GM10266 (cell line): ENCODE measurements at regions not wholly inside any gene's neighbourhood (a gene's known extent, or its start where the extent isn't known, plus 50 kb on each side); places are given as distances from the start of the nearest gene placed in this dataset.

ENCODE experiments used
- DNase-seq: peaks from one replicate; pipeline ENCODE4 v3.0.0; 2012; ENCODE audit errors: extremely low spot score
- TF ChIP-seq, protein P1 (sequence below): IDR thresholded peaks from 2 replicates; pipeline ENCODE4 v1.5.1; 2012; ENCODE audit warnings: mild to moderate bottlenecking, low read depth; ENCODE audit not compliant: control insufficient read depth, insufficient read depth; ENCODE audit errors: missing control alignments

DNA sequence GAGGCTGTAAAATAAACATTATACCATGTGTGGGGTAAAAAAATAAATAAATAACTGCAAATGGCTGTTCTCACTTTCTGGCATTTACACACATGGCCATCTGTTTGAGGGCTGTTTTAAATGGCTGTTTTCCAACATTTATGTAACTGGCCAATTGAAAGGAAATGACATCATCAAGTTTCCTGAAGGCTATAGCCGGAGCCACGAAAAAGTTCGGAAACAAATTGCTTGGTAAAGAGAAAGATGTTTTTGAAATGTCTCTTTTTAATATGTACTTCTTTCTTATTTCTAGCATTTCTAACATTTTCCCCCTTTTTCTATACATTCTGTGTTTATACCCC is 95.4 kb upstream of the DAB2 start:
- TF ChIP-seq, protein P1, sequence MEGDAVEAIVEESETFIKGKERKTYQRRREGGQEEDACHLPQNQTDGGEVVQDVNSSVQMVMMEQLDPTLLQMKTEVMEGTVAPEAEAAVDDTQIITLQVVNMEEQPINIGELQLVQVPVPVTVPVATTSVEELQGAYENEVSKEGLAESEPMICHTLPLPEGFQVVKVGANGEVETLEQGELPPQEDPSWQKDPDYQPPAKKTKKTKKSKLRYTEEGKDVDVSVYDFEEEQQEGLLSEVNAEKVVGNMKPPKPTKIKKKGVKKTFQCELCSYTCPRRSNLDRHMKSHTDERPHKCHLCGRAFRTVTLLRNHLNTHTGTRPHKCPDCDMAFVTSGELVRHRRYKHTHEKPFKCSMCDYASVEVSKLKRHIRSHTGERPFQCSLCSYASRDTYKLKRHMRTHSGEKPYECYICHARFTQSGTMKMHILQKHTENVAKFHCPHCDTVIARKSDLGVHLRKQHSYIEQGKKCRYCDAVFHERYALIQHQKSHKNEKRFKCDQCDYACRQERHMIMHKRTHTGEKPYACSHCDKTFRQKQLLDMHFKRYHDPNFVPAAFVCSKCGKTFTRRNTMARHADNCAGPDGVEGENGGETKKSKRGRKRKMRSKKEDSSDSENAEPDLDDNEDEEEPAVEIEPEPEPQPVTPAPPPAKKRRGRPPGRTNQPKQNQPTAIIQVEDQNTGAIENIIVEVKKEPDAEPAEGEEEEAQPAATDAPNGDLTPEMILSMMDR: no peak
- DNase-seq: no peak

DNA sequence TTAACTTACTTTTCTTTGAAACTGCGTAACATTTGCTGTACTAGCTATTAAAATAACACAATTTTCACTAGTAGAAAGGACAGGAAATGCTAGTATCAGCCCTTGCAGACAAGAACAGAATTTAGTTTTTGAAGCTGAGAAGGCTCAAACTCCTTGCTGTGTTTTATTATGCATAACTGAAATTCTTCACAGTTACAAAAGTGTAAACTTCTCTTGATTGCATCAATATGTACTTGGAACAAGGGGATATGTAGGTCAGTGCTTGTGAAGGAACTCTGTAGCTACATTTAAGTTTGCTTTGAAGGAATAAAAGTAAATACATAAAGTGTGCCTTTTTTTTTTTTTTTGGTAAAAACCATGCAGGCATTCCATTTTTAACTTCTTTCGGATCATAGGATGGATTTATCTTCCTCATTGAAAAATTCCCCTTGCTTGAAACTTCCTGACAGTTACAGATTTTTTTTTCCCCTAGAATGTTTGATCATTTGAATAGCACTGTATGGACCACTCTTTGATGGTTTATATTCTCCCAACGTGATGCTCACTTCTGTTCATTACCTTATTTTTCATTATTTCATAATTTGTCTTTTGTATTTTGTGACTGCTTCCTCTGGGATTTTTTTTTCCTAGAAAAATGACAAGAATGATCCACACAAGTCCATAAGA is 94.9 kb upstream of the DAB2 start:
- TF ChIP-seq, protein P1: no peak
- no peak for DNase-seq

DNA sequence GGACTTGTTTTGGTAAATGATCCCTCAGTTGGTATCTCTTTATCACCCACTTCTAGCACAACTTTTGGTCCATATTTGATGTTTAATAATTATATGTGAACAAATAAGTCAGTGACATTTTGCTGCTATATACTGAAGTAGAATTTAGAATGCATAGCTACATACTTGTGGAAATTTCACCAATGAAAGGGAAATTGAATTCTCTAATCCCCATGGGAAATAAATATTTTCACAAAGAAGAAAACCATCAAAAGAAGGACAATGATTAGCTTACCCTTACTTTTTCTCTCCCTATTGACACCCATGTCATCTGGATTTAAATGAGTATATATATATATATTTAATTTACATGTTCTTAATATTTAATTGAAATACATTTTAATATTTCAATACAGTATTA is 94.3 kb upstream of the DAB2 start:
- TF ChIP-seq, protein P1: no peak
- DNase-seq: no peak

DNA sequence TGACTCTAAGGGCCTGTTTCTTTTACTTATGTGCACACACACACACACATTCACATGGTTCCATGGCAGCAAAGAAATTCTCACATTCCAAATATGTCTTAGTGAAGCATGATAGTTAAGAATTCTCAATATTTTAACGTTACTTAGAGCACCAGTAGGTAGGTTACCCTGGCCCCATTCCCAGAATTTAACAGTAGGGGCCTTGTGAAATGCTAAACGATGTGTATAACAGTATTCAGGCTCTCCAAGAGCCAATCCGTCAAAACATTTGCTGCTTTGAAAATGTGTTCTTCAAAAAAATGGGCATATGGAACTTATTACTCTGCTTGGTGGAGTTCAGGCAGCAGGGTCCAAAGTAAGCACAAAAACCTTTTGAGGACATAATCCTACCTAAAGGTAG is 93.7 kb upstream of the DAB2 start:
- no peak for DNase-seq
- TF ChIP-seq, protein P1: no peak

DNA sequence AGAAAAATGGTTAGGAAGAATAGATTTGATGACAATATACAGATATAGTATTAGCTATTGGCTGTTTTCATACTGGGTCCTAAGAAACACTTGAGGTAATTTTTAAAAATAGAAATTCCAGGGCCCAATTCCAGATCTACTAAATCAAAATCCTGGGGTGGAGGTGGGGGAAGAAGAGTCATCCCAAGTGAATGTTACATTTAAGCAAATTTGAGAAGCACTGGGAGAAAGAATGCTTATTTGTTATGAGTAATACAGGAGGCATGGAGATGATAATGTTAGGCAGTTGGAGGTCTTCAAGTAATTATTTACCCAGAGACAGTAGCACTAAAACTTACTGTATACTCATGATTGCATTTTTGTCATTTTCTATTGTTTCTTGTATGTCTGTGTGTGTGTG is 93.0 kb upstream of the DAB2 start:
- DNase-seq: no peak

DNA sequence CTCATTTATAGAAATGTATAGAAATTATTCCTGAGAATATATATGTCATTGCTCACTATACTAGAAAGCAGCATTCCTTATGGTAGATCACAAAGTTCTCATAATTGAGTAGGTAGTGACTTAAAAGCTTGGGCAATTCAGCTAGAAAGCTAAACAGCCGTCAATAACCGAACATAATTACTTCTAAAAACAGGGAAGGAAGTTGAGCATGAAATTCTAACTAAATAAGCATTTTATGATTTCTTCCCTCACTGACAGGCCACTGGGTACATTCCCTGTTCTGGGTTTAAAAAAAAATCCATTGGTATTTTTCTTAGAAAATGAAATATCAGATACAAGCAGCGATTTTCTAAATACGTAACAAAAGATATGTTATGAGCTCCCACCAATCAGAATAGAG is 91.1 kb upstream of the DAB2 start:
- TF ChIP-seq, protein P1: no peak
- no peak for DNase-seq

More for the DNA sequence above, 93.0 kb upstream of the DAB2 start:
- TF ChIP-seq, protein P1: no peak

DNA sequence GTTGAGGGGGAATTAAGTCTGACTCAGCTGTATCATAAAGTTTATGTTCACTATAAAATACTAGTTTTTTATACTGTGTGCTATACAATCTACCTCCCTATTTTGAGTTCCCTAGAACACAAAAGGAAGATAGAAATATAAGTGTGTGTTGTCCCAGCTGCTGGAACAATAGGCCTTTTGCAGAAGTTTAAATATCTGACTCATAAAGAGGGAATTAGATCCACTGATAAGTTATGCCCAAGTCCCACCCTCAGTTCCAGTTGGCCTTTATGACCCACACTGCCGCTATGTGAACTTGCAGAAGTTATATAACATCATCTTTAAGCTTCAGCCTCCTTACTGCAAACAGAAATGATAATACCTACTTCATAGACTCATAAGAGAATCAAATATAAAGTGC is 88.5 kb upstream of the DAB2 start:
- DNase-seq: no peak
- TF ChIP-seq, protein P1: no peak
